Stimulated activated CD8-positive, alpha-beta memory T cell treated with anti-CD3 and anti-CD28 coated beads, Interleukin-15, amount 100 ng/mL, for 24 hours (primary cell): ENCODE measurements at regions not wholly inside any gene's neighbourhood (a gene's known extent, or its start where the extent isn't known, plus 50 kb on each side); places are given as distances from the start of the nearest gene placed in this dataset.
"Not testable (repeated sequence)": the region's sequence is repeated elsewhere in the genome, so short reads cannot be mapped to it uniquely, and the experiment has no call there.

Experiments used
- DNase-seq: peaks from one replicate; pipeline ENCODE4 v3.0.0-alpha.2; 2020; ENCODE audit warnings: low read depth

GRCh38 chr5:37962389-37962788 is 122.5 kb upstream of the GDNF start:
- no peak for DNase-seq

GRCh38 chr5:37957218-37957617 is 117.4 kb upstream of the GDNF start:
- no peak for DNase-seq

GRCh38 chr5:37955748-37956147 is 115.9 kb upstream of the GDNF start:
- DNase-seq = no peak

GRCh38 chr5:37954561-37954960 is 114.7 kb upstream of the GDNF start:
- DNase-seq = no peak

- DNase-seq = no peak
Measured at GRCh38 chr5:37951946-37952721, 112.3 kb upstream of the GDNF start.

GRCh38 chr5:37950436-37950835 is 110.6 kb upstream of the GDNF start:
- DNase-seq = no peak

GRCh38 chr5:37945446-37945845 is 105.6 kb upstream of the GDNF start:
- no peak for DNase-seq

- not testable (repeated sequence) for DNase-seq
Measured at GRCh38 chr5:37943136-37943535, 103.3 kb upstream of the GDNF start.

GRCh38 chr5:37940931-37941623 is 101.2 kb upstream of the GDNF start:
- no peak for DNase-seq

- no peak for DNase-seq
Measured at GRCh38 chr5:37938861-37939260, 99.0 kb upstream of the GDNF start.

- DNase-seq = no peak
Measured at GRCh38 chr5:37938076-37938852, 98.4 kb upstream of the GDNF start.

- DNase-seq = no peak
Measured at GRCh38 chr5:37936091-37936490, 96.2 kb upstream of the GDNF start.

GRCh38 chr5:37933576-37933975 is 93.7 kb upstream of the GDNF start:
- no peak for DNase-seq

GRCh38 chr5:37932450-37932849 is 92.6 kb upstream of the GDNF start:
- no peak for DNase-seq

- DNase-seq = no peak
Measured at GRCh38 chr5:37931541-37931940, 91.7 kb upstream of the GDNF start.

GRCh38 chr5:37930350-37930749 is 90.5 kb upstream of the GDNF start:
- DNase-seq = no peak

- DNase-seq = no peak
Measured at GRCh38 chr5:37929791-37930190, 90.0 kb upstream of the GDNF start.

GRCh38 chr5:37927753-37928152 is 87.9 kb upstream of the GDNF start:
- DNase-seq = not testable (repeated sequence)

GRCh38 chr5:37926732-37927131 is 86.9 kb upstream of the GDNF start:
- DNase-seq = no peak

GRCh38 chr5:37921452-37921851 is 81.6 kb upstream of the GDNF start:
- no peak for DNase-seq

- no peak for DNase-seq
Measured at GRCh38 chr5:37918424-37918823, 78.6 kb upstream of the GDNF start.

GRCh38 chr5:37916525-37916924 is 76.7 kb upstream of the GDNF start:
- no peak for DNase-seq
